LHCN-M2 (cell line): ENCODE measurements at regions not wholly inside any gene's neighbourhood (a gene's known extent, or its start where the extent isn't known, plus 50 kb on each side); places are given as distances from the start of the nearest gene placed in this dataset.
"Not testable (repeated sequence)": the region's sequence is repeated elsewhere in the genome, so short reads cannot be mapped to it uniquely, and the experiment has no call there.

Experiments used
- DNase-seq: peaks from one replicate; pipeline ENCODE4 v3.0.0-alpha.2; 2012; ENCODE audit warnings: low read depth

DNA sequence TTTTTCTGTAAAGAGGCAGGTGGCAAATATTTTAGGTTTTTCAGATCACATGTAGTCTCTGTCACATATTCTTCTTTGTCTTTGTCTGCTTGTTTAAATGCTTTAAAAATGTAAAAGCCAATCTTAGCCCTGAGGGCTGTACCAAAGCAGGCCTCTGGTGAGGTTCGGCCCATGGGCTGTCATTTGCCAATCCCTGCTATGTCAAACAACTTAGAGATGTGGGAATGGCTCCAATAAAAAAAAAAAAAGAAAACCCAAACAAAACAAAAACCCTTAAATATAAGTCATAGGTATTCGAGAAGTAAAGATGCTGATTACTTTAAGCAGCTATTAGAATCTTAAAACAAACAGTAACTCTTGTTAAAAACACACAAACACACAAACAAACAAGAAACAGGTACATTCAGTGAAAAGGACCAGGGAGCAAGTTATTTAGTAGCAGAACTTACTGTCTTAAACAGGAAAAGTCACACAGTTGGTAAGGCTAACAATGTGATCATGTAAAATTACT lies 61.4 kb upstream of the NAMPT start:
- DNase-seq, result peak; percentile 19

DNA sequence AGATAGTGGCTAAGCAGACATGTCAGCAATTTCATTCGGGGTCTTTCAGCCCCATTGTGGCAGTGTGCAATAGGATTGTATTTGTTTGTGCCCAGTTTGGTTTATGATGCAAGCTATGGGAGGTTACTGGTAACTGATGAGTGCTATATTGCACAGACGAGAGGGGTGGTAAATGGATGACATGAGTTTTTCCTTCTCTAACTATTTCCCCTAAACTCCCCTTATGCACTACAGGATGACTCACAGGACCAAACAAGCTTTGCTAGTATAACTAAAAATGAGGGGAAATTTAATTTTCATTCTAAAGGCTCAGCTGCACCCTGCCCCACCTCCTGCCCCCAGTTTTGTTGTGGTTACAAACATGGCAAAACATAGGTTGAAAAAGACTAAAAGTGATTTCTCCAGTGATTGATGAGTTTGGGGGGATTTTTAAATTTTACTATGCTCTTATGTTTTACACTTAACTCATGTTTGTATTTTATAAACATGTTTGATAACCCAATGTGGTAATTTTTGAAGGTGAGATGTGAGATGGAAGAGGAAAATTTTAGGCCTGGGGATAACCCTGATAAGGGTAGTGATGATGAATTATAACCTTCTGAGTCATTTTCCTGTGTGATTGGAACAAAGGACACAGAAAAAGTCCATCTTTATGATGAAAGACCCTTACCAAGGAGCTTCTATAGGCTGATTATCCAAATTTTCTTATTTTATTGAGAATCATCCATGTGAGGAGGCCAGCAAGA lies 60.8 kb upstream of the NAMPT start:
- peak; percentile 25 for DNase-seq

DNA sequence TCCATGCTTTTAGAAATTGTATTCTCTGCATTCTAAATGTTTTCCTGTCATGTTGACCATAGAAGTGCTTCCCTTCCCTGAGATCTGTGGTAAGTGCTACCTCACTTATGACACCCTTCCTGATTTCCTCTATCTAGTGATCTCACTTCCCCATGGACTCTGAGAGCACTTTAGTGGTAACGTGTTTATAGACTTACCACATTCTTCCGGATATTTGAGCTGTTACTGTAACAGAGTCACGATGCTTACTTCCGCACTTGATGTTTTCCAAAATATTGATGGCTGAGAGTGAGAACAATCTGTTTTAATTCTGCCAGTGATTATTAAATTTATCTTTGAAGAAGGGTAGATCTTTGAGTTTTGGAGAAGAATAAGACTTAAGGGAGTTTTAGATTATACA lies 60.1 kb upstream of the NAMPT start:
- no peak for DNase-seq

DNA sequence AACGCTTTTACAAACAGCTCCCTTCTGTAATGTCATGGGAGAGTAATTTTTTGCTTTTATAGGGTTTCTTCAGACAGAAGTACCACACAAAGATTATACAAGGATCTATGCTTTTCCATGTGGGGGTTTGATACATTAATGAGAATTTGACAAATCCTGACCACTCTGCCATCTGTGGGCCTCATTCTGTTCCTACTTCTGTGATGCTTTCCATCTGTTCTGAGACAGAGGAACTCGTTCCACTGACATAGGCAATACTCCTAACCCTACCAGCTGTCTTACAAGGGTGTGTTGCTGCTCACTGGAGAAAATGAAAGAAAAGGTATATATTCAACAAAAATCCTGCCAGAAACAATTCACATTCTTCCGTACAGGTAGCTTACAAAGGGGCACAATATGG lies 59.4 kb upstream of the NAMPT start:
- DNase-seq, result no peak

DNA sequence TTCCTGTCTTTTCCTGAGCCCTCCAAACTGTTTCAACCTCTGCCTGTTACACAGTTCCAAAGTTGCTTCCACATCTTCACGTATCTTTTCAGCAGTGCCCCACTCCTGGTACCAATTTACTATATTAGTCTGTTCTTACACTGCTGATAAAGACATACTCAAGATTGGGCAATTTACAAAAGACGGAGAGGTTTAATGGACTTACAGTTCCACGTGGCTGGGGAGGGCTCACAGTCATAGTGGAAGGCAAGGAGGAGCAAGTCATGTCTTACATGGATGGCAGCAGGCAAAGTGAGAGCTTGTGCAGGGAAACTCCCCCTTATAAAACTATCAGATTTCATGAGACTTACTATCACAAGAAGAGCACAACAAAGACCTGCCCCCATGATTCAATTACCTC lies 57.3 kb upstream of the NAMPT start:
- DNase-seq, result not testable (repeated sequence)

DNA sequence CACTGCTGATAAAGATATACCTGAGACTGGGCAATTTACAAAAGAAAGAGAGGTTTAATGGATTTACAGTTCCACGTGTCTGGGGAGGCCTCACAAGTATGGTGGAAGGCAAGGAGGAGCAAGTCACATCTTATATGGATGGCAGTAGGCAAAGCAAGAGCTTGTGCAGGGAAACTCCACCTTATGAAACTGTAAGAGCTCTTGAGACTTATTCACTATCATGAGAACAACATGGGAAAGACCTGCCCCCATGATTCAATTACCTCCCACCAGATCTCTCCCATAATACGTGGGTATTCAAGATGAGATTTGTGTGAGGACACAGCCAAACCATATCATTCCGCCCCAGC lies 55.4 kb upstream of the NAMPT start:
- DNase-seq, result not testable (repeated sequence)

DNA sequence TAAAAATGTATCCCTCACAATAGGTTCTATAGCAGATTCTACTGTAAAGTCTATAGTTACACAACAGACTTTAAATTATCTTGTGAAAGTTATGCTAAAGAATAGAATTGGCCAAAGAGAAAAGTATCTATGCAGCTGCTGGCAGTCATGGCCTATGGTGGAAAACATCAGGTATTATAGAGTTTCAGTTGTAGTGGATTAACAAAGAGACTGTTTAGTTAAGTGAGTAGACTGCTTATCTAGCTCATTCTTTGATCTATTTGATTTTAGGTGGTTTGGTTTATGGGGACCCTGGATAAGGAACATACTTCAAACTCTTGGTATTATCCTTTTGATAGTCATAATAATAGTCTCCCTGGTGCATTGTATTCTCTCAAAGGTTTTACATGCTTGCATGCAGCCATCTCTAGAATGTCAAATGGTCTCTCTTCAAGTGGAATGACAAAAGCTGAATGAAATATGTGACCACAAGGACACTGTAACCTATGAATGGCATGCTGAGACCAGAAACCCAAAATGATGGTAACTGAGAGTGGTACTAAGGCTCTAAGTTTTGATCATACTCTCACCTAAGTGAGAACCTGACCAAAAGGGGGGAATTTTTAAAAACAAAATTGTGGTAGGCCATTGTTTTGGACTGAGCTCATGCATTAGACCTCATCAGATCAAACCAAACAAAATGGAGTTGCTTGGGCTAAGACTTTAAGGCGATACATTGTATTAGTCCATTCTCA lies 54.9 kb upstream of the NAMPT start:
- DNase-seq, result no peak

DNA sequence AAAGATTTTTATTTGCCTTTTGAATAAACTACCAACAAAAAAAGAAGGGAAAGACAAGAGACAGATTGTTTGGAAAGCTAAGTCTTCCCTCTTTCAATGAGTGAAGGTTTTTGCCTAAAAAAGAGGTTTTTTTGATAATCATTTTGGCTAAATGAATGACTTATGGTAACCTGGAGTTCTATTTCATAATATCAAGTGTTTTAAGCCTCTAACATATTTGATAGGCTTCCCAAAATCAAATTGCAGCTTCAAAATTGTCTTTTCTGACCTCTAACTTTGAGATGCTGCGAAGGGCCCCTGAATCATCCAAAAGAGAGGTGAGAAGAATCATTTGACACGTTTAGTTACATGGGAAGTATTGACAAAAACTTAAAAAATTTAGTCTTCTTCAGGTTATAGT lies 53.0 kb upstream of the NAMPT start:
- no peak for DNase-seq

DNA sequence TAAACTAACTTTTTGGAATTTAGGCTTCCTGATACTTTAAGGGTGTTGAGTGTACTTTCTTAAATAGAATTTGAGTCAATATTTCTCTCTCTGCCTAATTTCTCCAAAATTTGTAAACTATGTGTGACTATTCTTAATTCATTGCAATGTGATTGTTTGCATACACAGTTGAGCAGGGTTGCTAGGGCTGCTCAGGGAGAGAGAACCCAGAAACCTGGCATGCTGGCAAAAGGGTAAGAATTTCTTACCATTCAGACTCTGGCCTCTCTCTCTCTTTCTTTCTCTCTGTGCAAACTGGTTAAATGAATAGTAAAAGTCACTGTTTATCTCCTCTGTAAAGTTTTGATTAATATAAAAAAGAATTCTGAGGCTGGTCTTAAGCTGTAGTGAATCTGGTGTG lies 51.0 kb upstream of the NAMPT start:
- DNase-seq, result no peak
